Prostate gland (tissue), 2 donors: ENCODE measurements at regions not wholly inside any gene's neighbourhood (a gene's known extent, or its start where the extent isn't known, plus 50 kb on each side); places are given as distances from the start of the nearest gene placed in this dataset.

Source experiments
- CTCF ChIP-seq, 4 experiments: fragments of 200-600 bp in 2 of 4; fragments of 450-650 bp in 2 of 4; sonication (generic) in 2 of 4; IDR thresholded peaks; 1 replicate in 3 of 4; 2 replicates in 1 of 4; pipeline ENCODE4 v1.5.1; 2016 to 2019; ENCODE audit warnings: antibody characterized with exemption in 4 of 4, mild to moderate bottlenecking in 2 of 4, moderate library complexity in 2 of 4
- POLR2A ChIP-seq: fragments of 450-650 bp; IDR thresholded peaks from one replicate; pipeline ENCODE4 v1.6.1; 2016; ENCODE audit warnings: antibody characterized with exemption, mild to moderate bottlenecking
- POLR2AphosphoS5 ChIP-seq: sonication (generic); formaldehyde crosslinking; IDR thresholded peaks from one replicate; pipeline ENCODE4 v1.6.1; 2017; ENCODE audit warnings: antibody characterized with exemption

DNA sequence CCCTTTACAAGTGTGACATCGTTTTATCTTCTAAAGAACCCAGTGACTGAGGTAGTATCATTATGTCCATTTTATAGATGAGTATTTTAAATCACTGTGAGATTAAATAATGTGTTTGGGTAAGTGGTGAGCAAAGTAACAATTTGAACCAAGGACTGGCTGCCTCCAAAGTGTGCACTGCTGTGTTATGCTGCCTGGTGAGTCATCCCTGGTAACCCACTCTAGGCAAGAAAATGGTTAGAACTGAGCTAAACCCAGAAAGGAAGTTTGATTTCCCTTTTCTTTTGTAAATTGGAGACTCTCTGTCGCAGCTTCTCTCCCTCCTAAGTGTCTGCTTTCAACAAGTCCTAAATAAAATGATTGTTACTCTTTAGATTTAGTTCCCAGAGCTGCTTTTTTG is 342.8 kb upstream of the KAZN start:
- TF ChIP-seq CTCF (IDR thresholded peaks at IDR 0.05): no peak
- TF ChIP-seq POLR2A: no peak
- no peak for TF ChIP-seq POLR2AphosphoS5
